ENCODE measurements at regions not wholly inside any gene's neighbourhood (a gene's known extent, or its start where the extent isn't known, plus 50 kb on each side); places are given as distances from the start of the nearest gene placed in this dataset.

DNA sequence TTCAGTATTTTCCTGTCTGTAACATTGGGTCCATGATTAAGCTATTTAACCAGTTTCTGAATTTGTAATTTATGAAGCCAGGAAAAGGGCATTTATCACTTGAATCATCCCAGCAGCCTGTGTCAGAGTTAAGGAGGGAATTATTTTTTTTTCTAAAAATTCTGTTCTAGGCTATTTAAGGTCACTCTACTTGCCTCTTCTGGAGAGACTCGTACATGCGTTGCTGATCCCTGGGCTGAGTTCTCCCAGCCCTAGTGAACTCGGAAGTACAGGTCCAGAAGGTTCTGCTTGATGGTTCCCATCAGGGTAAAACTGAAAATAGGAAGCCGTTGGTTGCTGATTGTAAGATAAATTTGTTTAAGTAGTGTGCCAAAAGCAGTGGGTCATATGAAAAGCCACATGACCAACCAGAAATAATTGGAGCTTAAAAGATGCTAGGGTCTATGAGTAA is 90.7 kb downstream of the GPR88 start:
- peaks cover 8% of the 10 kb centered on the region for H3K9me3 Mint-ChIP-seq (ENCODE audit: unreplicated experiment)
- no peaks in the 10 kb centered on the region for H3K36me3 Mint-ChIP-seq (ENCODE audit: insufficient read depth, unreplicated experiment)
- CTCF ChIA-PET, result interaction anchor here (1.1 kb wide), 1 partner anchor 22 kb away, joined by 5 read pairs; no protein-coding TSS in a partner anchor
- POLR2A ChIA-PET, result no interaction called here
- intact Hi-C loops (cut with micrococcal nuclease), result no loop called here
- H3K4me3 Mint-ChIP-seq (ENCODE audit: unreplicated experiment), result no peak overlapping the region
- peaks cover 28% of the 10 kb centered on the region for H3K4me1 Mint-ChIP-seq (ENCODE audit: insufficient read depth, unreplicated experiment)
- BruUV-seq (replicated peaks), result no TSS peak
- no peak overlapping the region for H3K27ac Mint-ChIP-seq (ENCODE audit: low read depth, unreplicated experiment)
- TF ChIP-seq, protein P1, sequence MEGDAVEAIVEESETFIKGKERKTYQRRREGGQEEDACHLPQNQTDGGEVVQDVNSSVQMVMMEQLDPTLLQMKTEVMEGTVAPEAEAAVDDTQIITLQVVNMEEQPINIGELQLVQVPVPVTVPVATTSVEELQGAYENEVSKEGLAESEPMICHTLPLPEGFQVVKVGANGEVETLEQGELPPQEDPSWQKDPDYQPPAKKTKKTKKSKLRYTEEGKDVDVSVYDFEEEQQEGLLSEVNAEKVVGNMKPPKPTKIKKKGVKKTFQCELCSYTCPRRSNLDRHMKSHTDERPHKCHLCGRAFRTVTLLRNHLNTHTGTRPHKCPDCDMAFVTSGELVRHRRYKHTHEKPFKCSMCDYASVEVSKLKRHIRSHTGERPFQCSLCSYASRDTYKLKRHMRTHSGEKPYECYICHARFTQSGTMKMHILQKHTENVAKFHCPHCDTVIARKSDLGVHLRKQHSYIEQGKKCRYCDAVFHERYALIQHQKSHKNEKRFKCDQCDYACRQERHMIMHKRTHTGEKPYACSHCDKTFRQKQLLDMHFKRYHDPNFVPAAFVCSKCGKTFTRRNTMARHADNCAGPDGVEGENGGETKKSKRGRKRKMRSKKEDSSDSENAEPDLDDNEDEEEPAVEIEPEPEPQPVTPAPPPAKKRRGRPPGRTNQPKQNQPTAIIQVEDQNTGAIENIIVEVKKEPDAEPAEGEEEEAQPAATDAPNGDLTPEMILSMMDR (IDR thresholded peaks at IDR 0.05; ENCODE audit: unreplicated experiment), result no peak
- DNase-seq (ENCODE audit: unreplicated experiment), result no peak
- H3K27me3 Mint-ChIP-seq (ENCODE audit: insufficient read depth, unreplicated experiment), result no peaks in the 10 kb centered on the region

- BruUV-seq (replicated peaks), result no TSS peak
- H3K4me1 Mint-ChIP-seq (ENCODE audit: insufficient read depth, unreplicated experiment), result peaks cover 24% of the 10 kb centered on the region
- DNase-seq (ENCODE audit: unreplicated experiment), result no peak
- no peak overlapping the region for H3K4me3 Mint-ChIP-seq (ENCODE audit: unreplicated experiment)
- no peaks in the 10 kb centered on the region for H3K36me3 Mint-ChIP-seq (ENCODE audit: insufficient read depth, unreplicated experiment)
- ChIA-PET POLR2A (no interaction called here), CTCF (interaction anchor here (0.6 to 1.1 kb wide), 2 partner anchors 22 to 58 kb away, joined by 4 to 5 read pairs; no protein-coding TSS in a partner anchor)
- H3K27me3 Mint-ChIP-seq (ENCODE audit: insufficient read depth, unreplicated experiment), result no peaks in the 10 kb centered on the region
- intact Hi-C loops (cut with micrococcal nuclease), result no loop called here
- H3K9me3 Mint-ChIP-seq (ENCODE audit: unreplicated experiment), result peaks cover 8% of the 10 kb centered on the region
- TF ChIP-seq, protein P1 (IDR thresholded peaks at IDR 0.05; ENCODE audit: unreplicated experiment), result no peak
- no peak overlapping the region for H3K27ac Mint-ChIP-seq (ENCODE audit: low read depth, unreplicated experiment)
These were observed 90.2 kb upstream of the VCAM1 start for GRCh38 chr1:100629391-100629790.

DNA sequence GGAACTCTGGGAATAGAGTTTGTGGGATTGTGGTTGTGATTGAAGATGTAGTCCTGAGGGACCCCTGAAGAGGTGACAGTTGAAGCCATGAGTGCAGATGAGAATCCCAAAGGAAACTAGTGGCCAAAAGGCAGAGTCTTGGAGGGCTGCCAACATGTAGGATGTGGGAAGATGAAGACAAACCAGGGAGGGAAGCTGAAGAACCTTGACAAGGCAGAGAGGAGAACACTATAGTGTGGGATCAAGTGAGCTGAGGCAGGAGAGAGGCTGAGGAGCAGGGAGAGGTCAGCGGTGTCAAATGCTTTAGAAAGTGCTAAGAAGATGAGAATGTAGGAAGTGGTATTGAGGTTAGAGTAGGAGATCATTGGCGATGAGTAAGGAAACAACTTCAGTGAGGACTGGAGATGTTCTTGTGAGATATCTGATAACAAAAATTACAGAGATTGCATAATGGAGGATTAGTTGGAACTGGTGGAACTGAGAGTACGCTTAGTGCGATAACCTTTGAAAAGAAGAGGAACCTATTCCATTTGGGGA is 88.5 kb upstream of the VCAM1 start:
- H3K4me3 Mint-ChIP-seq (ENCODE audit: unreplicated experiment), result no peak overlapping the region
- TF ChIP-seq, protein P1 (IDR thresholded peaks at IDR 0.05; ENCODE audit: unreplicated experiment), result no peak
- ChIA-PET CTCF (no interaction called here), POLR2A (no interaction called here)
- H3K4me1 Mint-ChIP-seq (ENCODE audit: insufficient read depth, unreplicated experiment), result peaks cover 24% of the 10 kb centered on the region
- no peaks in the 10 kb centered on the region for H3K27me3 Mint-ChIP-seq (ENCODE audit: insufficient read depth, unreplicated experiment)
- peaks cover 8% of the 10 kb centered on the region for H3K9me3 Mint-ChIP-seq (ENCODE audit: unreplicated experiment)
- no peaks in the 10 kb centered on the region for H3K36me3 Mint-ChIP-seq (ENCODE audit: insufficient read depth, unreplicated experiment)
- DNase-seq (ENCODE audit: unreplicated experiment), result peak; percentile 42
- no peak overlapping the region for H3K27ac Mint-ChIP-seq (ENCODE audit: low read depth, unreplicated experiment)
- intact Hi-C loops (cut with micrococcal nuclease), result no loop called here
- BruUV-seq (replicated peaks), result no TSS peak

GRCh38 chr1:100642826-100643225 is 76.7 kb upstream of the VCAM1 start:
- H3K27ac Mint-ChIP-seq (ENCODE audit: low read depth, unreplicated experiment), result no peak overlapping the region
- H3K4me3 Mint-ChIP-seq (ENCODE audit: unreplicated experiment), result no peak overlapping the region
- POLR2A ChIA-PET, result no interaction called here
- no peaks in the 10 kb centered on the region for H3K9me3 Mint-ChIP-seq (ENCODE audit: unreplicated experiment)
- no peak for DNase-seq (ENCODE audit: unreplicated experiment)
- CTCF ChIA-PET, result interaction anchor here (0.6 kb wide), 1 partner anchor 1749 kb away, joined by 4 read pairs; no protein-coding TSS in a partner anchor
- TF ChIP-seq, protein P1 (IDR thresholded peaks at IDR 0.05; ENCODE audit: unreplicated experiment), result no peak
- intact Hi-C loops (cut with micrococcal nuclease), result no loop called here
- H3K27me3 Mint-ChIP-seq (ENCODE audit: insufficient read depth, unreplicated experiment), result no peaks in the 10 kb centered on the region
- no TSS peak for BruUV-seq (replicated peaks)
- H3K36me3 Mint-ChIP-seq (ENCODE audit: insufficient read depth, unreplicated experiment), result no peaks in the 10 kb centered on the region
- H3K4me1 Mint-ChIP-seq (ENCODE audit: insufficient read depth, unreplicated experiment), result no peaks in the 10 kb centered on the region
